GM18858 (cell line): ENCODE measurements at regions not wholly inside any gene's neighbourhood (a gene's known extent, or its start where the extent isn't known, plus 50 kb on each side); places are given as distances from the start of the nearest gene placed in this dataset.

Source experiments
- ATAC-seq: cut with Tn5 transposase; IDR thresholded peaks from one replicate; pipeline ENCODE4 v1.9.1; 2021; ENCODE audit not compliant: unreplicated experiment

DNA sequence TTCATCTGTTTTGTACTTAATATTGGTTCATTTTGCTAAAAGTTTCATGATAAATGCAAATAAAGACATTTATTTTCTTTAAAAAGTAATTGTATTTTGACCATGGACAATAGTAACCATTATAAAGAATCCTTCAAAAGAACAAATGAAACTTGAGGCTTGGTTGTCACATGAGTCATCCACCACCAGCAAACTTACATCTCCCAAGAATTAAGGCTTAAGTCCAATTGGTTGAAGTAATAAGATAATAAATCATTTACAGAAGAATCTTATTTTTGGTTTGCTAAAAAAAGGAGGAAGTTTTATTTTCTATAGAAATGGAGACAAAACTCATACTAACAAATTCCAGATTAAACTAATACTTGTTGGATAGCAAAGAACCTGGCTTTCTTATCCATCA is 84.8 kb upstream of the KITLG start:
- no peak for ATAC-seq

- no peak for ATAC-seq
Observed at GRCh38 chr12:88662961-88663360, 82.7 kb upstream of the KITLG start.

GRCh38 chr12:88662093-88662492 is 81.8 kb upstream of the KITLG start:
- no peak for ATAC-seq

- no peak for ATAC-seq
Observed at GRCh38 chr12:88658009-88658408, 77.7 kb upstream of the KITLG start.

DNA sequence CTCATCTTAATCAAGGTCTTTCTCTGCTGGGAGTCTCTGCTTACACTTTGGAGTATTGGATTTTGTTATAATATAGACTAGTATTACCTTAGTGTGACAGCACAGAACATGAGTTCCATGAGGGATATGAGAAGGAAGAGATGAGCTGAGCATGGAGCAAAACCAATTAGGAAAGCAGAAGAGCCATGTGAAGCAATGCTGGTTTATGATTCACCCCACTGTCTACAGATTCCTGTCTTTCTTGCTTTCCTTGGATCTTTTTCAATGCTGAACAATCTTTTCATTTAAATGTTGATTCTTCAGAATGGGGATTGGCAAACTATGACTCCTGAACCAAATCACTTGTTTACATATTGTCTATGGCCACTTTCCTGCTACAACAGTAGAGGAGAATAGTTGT is 70.4 kb upstream of the KITLG start:
- ATAC-seq, result no peak

GRCh38 chr12:88648625-88649024 is 68.4 kb upstream of the KITLG start:
- no peak for ATAC-seq

- no peak for ATAC-seq
Observed at GRCh38 chr12:88646824-88647223, 66.6 kb upstream of the KITLG start.

- ATAC-seq, result no peak
Observed at GRCh38 chr12:88645816-88646215, 65.5 kb upstream of the KITLG start.

- no peak for ATAC-seq
Observed at GRCh38 chr12:88644946-88645702, 64.9 kb upstream of the KITLG start.

GRCh38 chr12:88643685-88644084 is 63.4 kb upstream of the KITLG start:
- ATAC-seq, result no peak

DNA sequence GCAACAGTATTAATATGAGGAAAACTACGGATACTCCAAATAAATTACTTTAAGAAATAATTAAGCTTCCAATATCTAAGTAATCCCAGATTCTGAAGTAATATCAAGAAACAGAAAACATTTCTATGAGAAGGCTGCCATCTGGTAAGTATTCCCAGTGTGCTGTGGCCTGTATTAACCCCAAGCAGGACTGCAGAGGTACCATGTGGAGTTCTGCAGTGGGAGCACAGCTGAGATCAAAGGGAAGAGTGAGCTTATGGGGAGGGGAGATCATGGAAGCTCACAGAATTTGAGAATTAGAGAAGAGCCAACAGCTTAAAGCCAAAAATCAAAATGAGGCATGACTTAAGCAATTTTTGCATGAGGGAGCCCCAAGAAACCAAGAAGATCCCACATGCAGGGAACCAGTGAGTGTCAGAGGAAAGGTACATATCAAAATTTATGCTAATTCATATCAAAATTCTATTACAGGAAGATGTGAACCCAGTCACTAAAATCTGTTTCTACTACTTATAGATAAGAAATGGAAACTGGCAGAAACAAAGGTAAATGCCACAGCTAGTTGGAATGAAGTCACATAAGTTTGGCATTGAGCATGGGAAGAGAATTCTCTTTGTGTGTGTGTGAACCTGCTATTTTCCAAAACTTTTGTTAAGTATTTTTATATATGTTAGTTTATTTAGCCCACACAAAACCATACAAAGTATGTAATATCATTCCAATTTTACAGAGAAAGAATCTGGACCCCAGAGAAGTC is 62.6 kb upstream of the KITLG start:
- ATAC-seq, result no peak

DNA sequence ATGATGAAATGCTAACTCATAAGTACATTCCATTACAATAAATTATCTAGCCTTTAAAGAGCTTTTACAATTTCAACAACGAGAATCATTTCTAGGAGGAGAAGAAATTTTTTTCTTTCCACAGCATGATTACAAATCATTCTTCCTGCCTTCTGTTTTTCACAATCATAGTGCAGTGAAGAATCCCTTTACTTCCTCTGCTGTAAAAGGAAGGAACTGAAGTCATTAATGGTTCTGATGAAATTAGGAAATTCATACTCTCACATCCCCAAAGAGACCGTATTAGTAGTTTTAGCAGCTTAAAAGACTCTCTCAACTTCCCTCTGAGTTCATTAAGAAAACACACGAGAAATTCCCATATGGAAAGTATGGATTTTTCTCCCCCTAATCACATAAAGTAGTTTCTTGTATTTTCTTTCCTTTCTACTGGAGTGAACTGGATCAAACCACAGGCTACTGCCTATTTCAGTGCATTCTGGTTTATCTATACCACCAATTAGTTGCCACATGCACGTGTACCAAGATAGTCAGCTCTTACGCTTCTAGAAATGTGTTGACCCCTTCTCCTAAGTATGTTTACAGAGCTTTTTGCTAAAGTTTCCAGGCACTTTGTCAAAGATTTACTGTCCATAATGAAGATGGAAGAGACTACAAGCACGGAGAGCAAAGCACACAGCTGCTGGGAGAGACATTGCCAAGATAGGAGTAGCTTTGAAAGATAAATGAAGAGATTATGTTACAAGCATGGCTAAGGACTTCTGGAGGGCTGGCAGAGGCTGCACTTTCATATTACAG is 58.9 kb upstream of the KITLG start:
- ATAC-seq, result no peak

DNA sequence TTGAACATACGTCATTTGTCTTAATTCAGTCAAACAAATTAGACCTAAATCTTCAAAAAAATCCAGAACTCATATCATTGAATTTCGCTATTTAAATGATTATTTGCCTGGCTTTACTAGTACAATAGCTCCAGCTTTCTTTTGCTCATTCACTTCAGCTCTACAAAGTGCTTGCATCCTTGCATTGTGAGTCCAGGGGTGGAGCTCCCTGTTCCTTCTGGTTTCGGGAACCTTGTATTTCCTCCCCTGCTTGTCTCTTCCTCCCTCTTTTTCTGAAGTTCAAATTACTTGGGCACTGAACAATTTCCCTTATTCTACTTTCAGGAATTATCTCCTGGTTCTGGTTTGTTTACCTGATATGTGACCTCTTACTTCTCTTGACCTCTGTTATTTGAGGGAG is 58.1 kb upstream of the KITLG start:
- ATAC-seq, result no peak

- ATAC-seq, result no peak
Observed at GRCh38 chr12:88634008-88634407, 53.7 kb upstream of the KITLG start.

GRCh38 chr12:88633312-88633711 is 53.0 kb upstream of the KITLG start:
- ATAC-seq, result no peak

- ATAC-seq, result no peak
Observed at GRCh38 chr12:88630561-88630960, 50.3 kb upstream of the KITLG start.
